GM19438 (cell line): ENCODE measurements at regions not wholly inside any gene's neighbourhood (a gene's known extent, or its start where the extent isn't known, plus 50 kb on each side); places are given as distances from the start of the nearest gene placed in this dataset.
A peak's percentile ranks its signal among the peaks of the same experiment; 100 is the strongest.

ENCODE experiments used
- ATAC-seq: cut with Tn5 transposase; IDR thresholded peaks from one replicate; pipeline ENCODE4 v1.9.1; 2021; ENCODE audit warnings: low read depth; ENCODE audit not compliant: unreplicated experiment

DNA sequence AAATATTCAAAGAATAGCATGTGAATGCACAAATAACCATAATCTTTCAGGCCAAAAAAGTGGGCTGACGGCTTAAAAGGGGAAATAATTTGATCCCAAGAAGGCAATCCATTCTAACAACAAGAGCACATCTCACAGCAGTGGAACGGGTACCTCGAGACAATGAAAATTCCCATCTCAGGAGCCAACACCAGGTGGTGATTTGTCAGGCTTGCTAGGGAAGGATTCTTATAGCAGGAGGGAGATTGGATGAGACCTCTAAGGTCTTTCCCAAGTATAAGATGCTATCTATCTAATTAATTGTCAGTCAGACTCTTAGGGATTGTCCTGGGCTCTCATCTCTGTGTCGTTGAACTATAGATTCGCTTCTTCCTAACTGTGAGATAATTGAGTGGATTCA lies 284.0 kb downstream of the ETS1 start:
- ATAC-seq: no peak

GRCh38 chr11:128302425-128303186 lies 284.8 kb downstream of the ETS1 start:
- ATAC-seq: peak; percentile 91

DNA sequence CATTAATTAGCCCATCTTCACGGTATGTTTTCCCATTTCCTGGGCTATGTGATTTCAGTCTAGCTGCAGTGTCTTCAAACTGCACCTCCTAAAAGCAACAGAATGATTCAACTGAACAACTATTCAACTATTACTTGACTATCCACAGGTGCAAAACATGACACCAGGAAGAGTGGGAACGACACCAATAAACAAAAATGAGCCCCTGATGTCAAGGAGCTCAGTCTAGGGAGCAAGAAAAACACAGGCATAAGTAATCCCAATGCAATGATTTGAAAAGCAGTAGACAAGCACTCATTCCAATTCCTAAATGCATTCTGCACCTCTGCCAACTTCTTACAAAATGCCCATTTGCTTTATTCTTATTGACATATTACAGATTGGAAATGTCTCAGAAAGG lies 285.6 kb downstream of the ETS1 start:
- no peak for ATAC-seq

GRCh38 chr11:128300785-128301184 lies 286.6 kb downstream of the ETS1 start:
- ATAC-seq: no peak

- ATAC-seq: no peak
Observed at GRCh38 chr11:128299132-128299726, 288.1 kb downstream of the ETS1 start.

DNA sequence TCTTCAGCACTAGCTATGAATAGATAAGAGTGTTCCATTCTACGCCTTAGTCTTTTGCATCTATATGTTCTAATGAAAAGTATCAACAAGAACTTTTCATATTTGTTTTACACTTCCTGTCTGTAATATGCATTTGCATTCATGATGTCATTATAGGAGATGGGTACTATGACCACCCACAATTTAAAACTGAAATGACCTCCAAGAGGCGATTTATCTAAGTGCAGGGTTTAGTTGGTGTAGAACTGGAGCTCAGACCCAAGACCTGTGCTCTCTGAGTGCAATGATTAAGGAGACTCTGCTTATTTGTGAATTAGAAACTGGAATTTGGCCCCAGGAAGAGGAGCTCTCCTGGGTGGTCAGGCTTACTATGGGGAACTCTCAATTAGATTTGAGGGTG lies 289.1 kb downstream of the ETS1 start:
- ATAC-seq: no peak

GRCh38 chr11:128297805-128298204 lies 289.6 kb downstream of the ETS1 start:
- no peak for ATAC-seq

DNA sequence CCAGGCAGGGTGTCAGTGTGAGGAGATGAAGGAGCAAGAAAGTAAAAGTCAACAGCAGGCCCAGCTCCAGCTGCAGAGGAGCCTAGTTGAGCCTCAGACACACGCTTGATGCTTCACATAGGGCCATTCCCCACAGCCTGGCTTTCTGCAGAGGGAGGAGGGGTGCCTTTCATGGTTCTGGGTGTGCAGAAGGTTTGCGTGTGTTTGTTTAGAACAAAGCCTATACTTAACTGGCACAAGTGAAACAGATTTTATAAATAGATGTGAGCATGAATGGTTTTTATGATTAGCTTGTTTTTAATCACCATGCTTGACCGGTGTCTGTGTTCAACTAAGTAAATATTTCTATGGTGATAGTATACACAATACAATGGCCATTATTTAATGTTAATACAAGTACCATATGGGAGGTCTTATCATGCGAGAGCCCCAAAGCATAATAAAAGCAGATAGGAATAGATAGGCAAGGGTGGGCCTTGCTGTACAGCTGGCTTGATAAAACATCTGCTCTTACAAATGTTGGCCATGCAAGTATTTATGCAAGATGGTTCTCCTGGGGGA lies 290.2 kb downstream of the ETS1 start:
- ATAC-seq: no peak

DNA sequence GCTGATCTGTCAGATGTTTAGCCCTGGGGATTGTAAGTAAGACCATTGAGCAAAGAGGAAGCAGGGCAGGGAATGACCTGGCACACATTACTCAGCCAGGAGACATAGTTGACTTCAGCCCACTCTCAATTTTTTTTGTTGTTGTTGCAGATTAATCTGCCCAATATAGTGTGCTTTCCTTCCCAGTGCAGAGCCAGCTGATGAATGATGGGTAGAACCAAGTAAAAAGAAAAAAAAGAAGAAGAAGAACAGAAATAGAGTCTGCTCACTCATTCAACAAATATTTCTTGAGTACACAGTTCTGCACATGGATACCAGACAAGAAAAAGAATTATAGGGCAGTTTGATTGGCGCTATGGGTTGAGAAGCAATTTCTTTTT lies 292.7 kb downstream of the ETS1 start:
- ATAC-seq: no peak

- no peak for ATAC-seq
Observed at GRCh38 chr11:128294001-128294670, 293.2 kb downstream of the ETS1 start.

- no peak for ATAC-seq
Observed at GRCh38 chr11:128291835-128292234, 295.5 kb downstream of the ETS1 start.

DNA sequence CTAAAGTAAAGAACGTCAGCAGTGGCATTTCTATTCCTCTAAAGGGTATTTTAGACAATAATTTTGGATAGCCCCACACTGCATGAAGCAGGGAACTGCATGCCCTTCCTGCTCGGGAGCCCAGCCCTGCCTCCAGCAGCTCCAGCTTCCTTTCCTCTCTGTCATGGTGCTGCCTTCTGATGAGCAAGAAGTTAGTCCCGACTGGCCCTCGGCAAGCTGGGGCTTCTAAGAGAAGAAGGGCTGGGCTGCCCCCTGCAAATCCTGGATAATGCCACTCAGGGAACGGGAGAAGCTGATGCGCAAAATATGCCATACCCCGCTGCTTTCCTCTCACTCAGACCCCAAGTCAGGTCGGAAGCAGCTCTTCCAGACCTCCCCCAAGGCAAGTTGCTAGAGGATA lies 296.4 kb downstream of the ETS1 start:
- no peak for ATAC-seq

DNA sequence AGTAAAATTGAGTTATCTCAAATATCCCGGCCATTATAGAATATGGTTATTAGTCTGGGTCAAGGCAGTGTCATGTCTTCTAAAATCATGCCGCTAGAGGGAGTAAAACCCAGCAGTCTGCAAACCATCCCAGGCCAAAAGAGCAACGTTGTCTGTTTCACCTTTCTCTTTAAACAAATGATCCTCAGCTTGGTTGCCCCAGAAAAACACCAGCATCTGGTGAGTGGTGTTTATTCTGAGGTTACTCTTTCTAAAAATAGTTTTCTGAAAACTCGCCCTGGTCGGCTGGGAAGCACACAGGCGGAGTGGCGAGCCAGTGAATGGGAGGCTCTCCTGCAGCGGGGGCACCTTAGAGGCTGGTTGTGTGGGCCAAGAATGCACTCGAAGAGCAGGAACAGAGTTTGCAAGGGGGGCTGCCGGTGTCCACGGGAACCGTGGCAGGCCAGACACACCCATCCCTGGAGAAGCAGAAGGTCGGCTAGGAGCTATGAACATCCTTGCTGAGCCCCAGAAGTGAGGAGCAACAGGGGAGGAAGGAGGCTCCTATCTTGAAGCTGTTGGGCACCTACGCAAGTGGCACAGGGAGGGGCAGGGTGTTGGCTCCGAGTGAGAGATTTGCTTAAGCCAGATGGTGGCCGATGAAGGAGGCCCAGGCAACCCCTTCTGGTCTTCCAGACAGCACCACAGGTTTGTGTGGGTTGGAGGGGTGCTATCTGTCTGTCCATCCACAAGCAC lies 297.1 kb downstream of the ETS1 start:
- ATAC-seq: peak; percentile 79

- ATAC-seq: no peak
Observed at GRCh38 chr11:128289048-128289447, 298.3 kb downstream of the ETS1 start.

DNA sequence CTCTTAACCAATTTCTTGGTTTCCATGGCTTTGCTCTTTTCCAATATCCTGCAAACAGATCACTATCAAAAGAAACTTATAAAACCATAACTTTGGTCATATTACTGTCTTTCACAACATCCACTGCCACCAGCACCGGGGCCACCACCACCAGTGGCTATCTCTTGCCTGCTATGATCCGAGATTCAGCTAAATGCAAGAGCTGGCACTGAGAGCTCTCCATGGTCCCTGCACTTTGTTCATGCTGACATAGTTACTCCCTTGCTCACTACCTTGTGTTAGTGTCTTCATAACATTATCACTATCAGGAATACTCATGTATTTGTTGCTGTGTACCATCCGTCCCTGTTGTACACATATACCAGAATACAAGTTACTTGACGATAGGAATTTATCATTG lies 299.0 kb downstream of the ETS1 start:
- no peak for ATAC-seq

GRCh38 chr11:128285321-128285720 lies 302.0 kb downstream of the ETS1 start:
- no peak for ATAC-seq

DNA sequence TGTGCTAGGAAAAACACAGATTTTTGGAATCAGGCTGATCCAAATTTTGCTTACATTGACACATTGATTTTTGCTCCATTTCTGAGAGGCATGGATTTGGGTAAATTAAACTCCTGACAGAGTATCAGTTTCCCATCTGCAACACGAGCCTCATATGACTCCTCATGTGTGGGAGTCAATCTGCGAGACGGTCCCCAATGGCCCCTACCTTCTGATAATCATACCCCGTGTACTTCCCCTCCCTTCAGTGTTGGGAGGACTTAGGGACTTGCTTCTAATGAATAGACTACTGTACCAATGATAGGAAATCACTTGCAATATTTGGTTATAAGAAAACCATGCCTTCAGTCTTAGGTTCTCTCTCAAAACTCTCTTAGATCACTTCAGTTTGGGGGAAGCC lies 302.7 kb downstream of the ETS1 start:
- no peak for ATAC-seq

- no peak for ATAC-seq
Observed at GRCh38 chr11:128283451-128283850, 303.9 kb downstream of the ETS1 start.

GRCh38 chr11:128282053-128282452 lies 305.3 kb downstream of the ETS1 start:
- ATAC-seq: no peak

- no peak for ATAC-seq
Observed at GRCh38 chr11:128279866-128280265, 307.5 kb downstream of the ETS1 start.

DNA sequence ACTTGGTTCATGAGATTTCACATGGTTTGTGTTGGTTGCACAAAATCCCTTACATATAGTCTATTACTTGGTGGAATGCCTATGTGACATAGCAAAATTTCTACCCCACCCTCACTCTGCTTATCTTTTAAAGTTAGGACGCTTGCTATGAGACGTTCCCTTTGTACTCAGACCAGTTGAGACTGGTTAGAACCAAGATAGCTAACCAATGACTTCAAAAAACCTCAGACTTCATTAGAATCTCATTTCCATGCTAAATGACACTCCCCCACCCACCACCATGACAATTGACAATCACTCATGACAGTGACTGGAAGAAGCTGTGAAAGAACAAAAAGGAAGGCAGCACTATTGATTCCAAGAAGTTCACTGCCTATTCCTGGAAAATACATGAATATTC lies 313.6 kb downstream of the ETS1 start:
- no peak for ATAC-seq
